Fibroblast of gingiva (primary cell): ENCODE measurements at regions not wholly inside any gene's neighbourhood (a gene's known extent, or its start where the extent isn't known, plus 50 kb on each side); places are given as distances from the start of the nearest gene placed in this dataset.
"Not testable (repeated sequence)": the region's sequence is repeated elsewhere in the genome, so short reads cannot be mapped to it uniquely, and the experiment has no call there.

ENCODE experiments used
- DNase-seq: peaks from one replicate; pipeline ENCODE4 v3.0.0-alpha.2; 2011; ENCODE audit warnings: low read depth

GRCh38 chr16:61181982-61182381 is 854.3 kb downstream of the CDH8 start:
- no peak for DNase-seq

GRCh38 chr16:61179561-61179960 is 856.7 kb downstream of the CDH8 start:
- DNase-seq, result no peak

GRCh38 chr16:61165797-61166196 is 870.4 kb downstream of the CDH8 start:
- no peak for DNase-seq

- no peak for DNase-seq
Observed at GRCh38 chr16:61150351-61150750, 885.9 kb downstream of the CDH8 start.

- no peak for DNase-seq
Observed at GRCh38 chr16:61149709-61150108, 886.5 kb downstream of the CDH8 start.

GRCh38 chr16:61148930-61149329 is 887.3 kb downstream of the CDH8 start:
- no peak for DNase-seq

- no peak for DNase-seq
Observed at GRCh38 chr16:61146429-61146828, 889.8 kb downstream of the CDH8 start.

GRCh38 chr16:61131447-61131846 is 904.8 kb downstream of the CDH8 start:
- no peak for DNase-seq

- no peak for DNase-seq
Observed at GRCh38 chr16:61128545-61129323, 907.5 kb downstream of the CDH8 start.

GRCh38 chr16:61105544-61105943 is 930.7 kb downstream of the CDH8 start:
- DNase-seq, result no peak

- DNase-seq, result no peak
Observed at GRCh38 chr16:61098505-61098904, 937.7 kb downstream of the CDH8 start.

- DNase-seq, result not testable (repeated sequence)
Observed at GRCh38 chr16:61091300-61091699, 944.9 kb downstream of the CDH8 start.

GRCh38 chr16:61083711-61084110 is 952.5 kb downstream of the CDH8 start:
- no peak for DNase-seq

GRCh38 chr16:61074324-61074723 is 961.9 kb downstream of the CDH8 start:
- DNase-seq, result no peak

- no peak for DNase-seq
Observed at GRCh38 chr16:61057635-61058034, 978.6 kb downstream of the CDH8 start.

- DNase-seq, result no peak
Observed at GRCh38 chr16:61050547-61050946, 985.7 kb downstream of the CDH8 start.

- DNase-seq, result no peak
Observed at GRCh38 chr16:61045931-61046330, 990.3 kb downstream of the CDH8 start.

- no peak for DNase-seq
Observed at GRCh38 chr16:61042737-61043136, 993.5 kb downstream of the CDH8 start.

GRCh38 chr16:61030616-61031015 is 1005.6 kb downstream of the CDH8 start:
- no peak for DNase-seq

GRCh38 chr16:61024180-61024900 is 1011.9 kb downstream of the CDH8 start:
- no peak for DNase-seq

GRCh38 chr16:61014869-61015268 is 1021.4 kb downstream of the CDH8 start:
- DNase-seq, result no peak

GRCh38 chr16:61007694-61008093 is 1028.5 kb downstream of the CDH8 start:
- DNase-seq, result no peak

GRCh38 chr16:61005952-61006351 is 1030.3 kb downstream of the CDH8 start:
- DNase-seq, result no peak
